GM12873 (cell line): ENCODE measurements at regions not wholly inside any gene's neighbourhood (a gene's known extent, or its start where the extent isn't known, plus 50 kb on each side); places are given as distances from the start of the nearest gene placed in this dataset.

Experiments
- CTCF ChIP-seq: IDR thresholded peaks from 2 replicates; pipeline ENCODE4 v1.5.1; 2012; ENCODE audit warnings: low read depth, mild to moderate bottlenecking, moderate library complexity, low read length, control low read depth; ENCODE audit not compliant: insufficient read depth; ENCODE audit errors: missing control alignments

GRCh38 chr1:18011703-18012102 is 95.9 kb upstream of the IGSF21 start:
- TF ChIP-seq CTCF, result no peak

DNA sequence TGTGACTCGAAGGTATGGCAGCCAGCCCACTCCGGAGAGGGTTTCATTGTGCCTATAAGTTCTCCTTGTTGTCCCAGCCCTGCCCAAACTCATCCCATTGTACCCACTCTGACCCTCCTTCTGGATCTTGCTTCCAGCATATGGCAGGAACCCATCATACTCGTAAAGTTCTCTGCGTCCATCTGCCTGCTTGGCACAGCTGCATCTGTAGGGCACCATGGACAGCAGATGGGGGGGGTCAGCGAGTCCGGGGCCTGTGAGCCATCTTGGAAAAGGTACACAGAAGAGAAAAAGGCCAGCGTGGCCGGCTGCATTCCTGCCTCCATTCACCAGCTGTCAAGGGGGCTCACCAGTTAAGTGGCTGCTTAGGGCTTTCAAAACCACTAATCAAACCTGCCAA is 94.9 kb upstream of the IGSF21 start:
- TF ChIP-seq CTCF, result no peak

DNA sequence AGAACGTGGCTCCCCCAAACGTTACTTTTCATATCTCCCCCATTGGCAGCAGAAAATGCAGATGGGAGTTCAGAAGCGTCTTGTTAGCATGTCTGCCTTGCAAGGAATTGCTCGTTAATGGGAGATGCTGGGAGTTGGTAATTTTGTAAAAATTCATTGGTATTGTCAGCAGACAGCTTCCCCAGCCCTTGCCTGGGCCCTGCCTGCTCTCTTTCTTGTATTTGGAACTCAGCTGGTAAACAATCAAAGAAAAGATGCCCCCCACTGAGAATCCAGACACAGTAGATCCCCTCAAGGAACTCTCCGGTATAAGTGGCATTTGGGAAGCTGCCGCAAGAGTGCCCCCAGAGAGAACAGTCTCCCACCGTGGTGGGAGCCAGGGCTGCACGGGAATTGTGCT is 94.4 kb upstream of the IGSF21 start:
- no peak for TF ChIP-seq CTCF

DNA sequence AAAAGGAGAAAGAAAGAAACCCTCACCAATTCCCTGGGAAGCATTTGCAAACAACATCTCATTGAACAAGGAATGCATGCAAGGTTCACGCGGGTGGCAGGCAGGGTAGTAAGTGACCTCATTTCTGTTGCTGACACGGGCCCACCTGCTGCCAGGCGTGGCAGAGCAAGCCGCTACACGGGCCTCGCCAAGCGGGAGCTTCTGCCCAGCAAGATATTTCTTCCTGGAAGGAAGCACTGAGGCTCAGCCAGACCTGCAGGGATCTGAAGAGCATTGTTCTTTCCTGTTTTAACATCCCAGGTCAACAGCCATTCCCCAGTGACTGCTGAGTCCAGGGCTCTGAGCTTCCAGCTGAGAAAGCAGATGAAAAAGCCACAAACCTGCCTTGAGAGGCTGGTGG is 91.9 kb upstream of the IGSF21 start:
- no peak for TF ChIP-seq CTCF

GRCh38 chr1:18018366-18018765 is 89.2 kb upstream of the IGSF21 start:
- TF ChIP-seq CTCF, result no peak

GRCh38 chr1:18020021-18020817 is 87.4 kb upstream of the IGSF21 start:
- no peak for TF ChIP-seq CTCF

- TF ChIP-seq CTCF, result no peak
These were observed 86.4 kb upstream of the IGSF21 start for GRCh38 chr1:18021242-18021641.
